Endothelial cell of umbilical vein (primary cell): ENCODE measurements at regions not wholly inside any gene's neighbourhood (a gene's known extent, or its start where the extent isn't known, plus 50 kb on each side); places are given as distances from the start of the nearest gene placed in this dataset.

ENCODE experiments used
- BruUV-seq: library from RNA; stranded (reverse); fragments of 400-500 nt; replicated peaks from 2 replicates; lab custom pipeline; 2021; lab: Mats Ljungman, UMichigan
- CTCF ChIA-PET: fragments of 300-600, 350-600 bp; sonication (Branson Sonifier 250); formaldehyde crosslinking; loops from one replicate; lab custom pipeline; 2021; ENCODE audit warnings: antibody characterized with exemption, inconsistent platforms; lab: Charles Lee
- POLR2A ChIA-PET: fragments of 300-600, 350-600 bp; sonication (Branson Sonifier 250); formaldehyde crosslinking; loops from one replicate; lab custom pipeline; 2021; ENCODE audit warnings: antibody characterized with exemption, inconsistent platforms; lab: Charles Lee
- DNase-seq: peaks from one replicate; pipeline ENCODE4 v3.0.0-alpha.2; 2011; ENCODE audit warnings: low read depth, low spot score
- FAIRE-seq: peaks from 2 replicates; lab custom pipeline; 2011; peaks lifted over from hg19 to GRCh38; lab: Jason Lieb, UNC
- H2AFZ ChIP-seq: 2 replicates; pipeline ENCODE4 v1.6.0; 2012; ENCODE audit warnings: low read depth, low read length, control low read depth, inconsistent platforms
- H3K27ac ChIP-seq: 2 replicates; pipeline ENCODE4 v1.5.1; 2011; ENCODE audit warnings: low read depth, mild to moderate bottlenecking, control low read depth, low read length, moderate library complexity; ENCODE audit not compliant: insufficient read depth
- H3K27me3 ChIP-seq, 2 experiments: 2 replicates each; pipeline versions ENCODE4 v1.6.0 to v1.6.1; 2011; ENCODE audit warnings: low read length in 2 of 2, mixed read lengths in 1 of 2; ENCODE audit not compliant: control insufficient read depth in 2 of 2, insufficient read depth in 2 of 2
- H3K36me3 ChIP-seq, 2 experiments: 2 replicates in 1 of 2; 3 replicates in 1 of 2; pipeline ENCODE4 v1.5.1; 2011; ENCODE audit warnings: low read length in 2 of 2, mild to moderate bottlenecking in 1 of 2, moderate library complexity in 1 of 2; ENCODE audit not compliant: control insufficient read depth in 2 of 2, insufficient read depth in 2 of 2; ENCODE audit errors: extremely low read depth in 1 of 2
- H3K4me1 ChIP-seq: 3 replicates; pipeline ENCODE4 v1.5.1; 2011; ENCODE audit warnings: mild to moderate bottlenecking, low read length; ENCODE audit not compliant: control insufficient read depth, insufficient read depth; ENCODE audit errors: extremely low read depth
- H3K4me2 ChIP-seq: 2 replicates; pipeline ENCODE4 v1.6.1; 2011; ENCODE audit warnings: low read length, control low read depth, mixed read lengths; ENCODE audit not compliant: insufficient read depth
- H3K4me3 ChIP-seq, 3 experiments: fragments of 200-600 bp in 1 of 3; sonication (generic), shearing (Covaris generic) in 1 of 3; replicated peaks in 1 of 3; 2 replicates each; pipeline ENCODE4 v1.5.1; 2011 to 2016; ENCODE audit warnings: control low read depth in 3 of 3, low read length in 3 of 3, mild to moderate bottlenecking in 2 of 3, inconsistent platforms in 1 of 3, low read depth in 1 of 3, moderate library complexity in 1 of 3; ENCODE audit not compliant: insufficient read depth in 1 of 3
- H3K79me2 ChIP-seq: 2 replicates; pipeline ENCODE4 v1.6.0; 2012; ENCODE audit warnings: low read length, inconsistent platforms; ENCODE audit not compliant: control insufficient read depth, insufficient read depth
- H3K9ac ChIP-seq: replicated peaks from 2 replicates; pipeline ENCODE3; 2011; ENCODE audit warnings: low read length, control low read depth; ENCODE audit not compliant: insufficient read depth; ENCODE audit errors: extremely low read depth
- H3K9me1 ChIP-seq: replicated peaks from 3 replicates; pipeline ENCODE4 v1.6.0; 2011; ENCODE audit warnings: mild to moderate bottlenecking, low read length; ENCODE audit not compliant: control insufficient read depth, insufficient read depth; ENCODE audit errors: extremely low read depth
- H3K9me3 ChIP-seq: replicated peaks from 2 replicates; pipeline ENCODE4 v1.5.1; 2012; ENCODE audit warnings: low read length, inconsistent platforms; ENCODE audit not compliant: control insufficient read depth, insufficient read depth
- H4K20me1 ChIP-seq: replicated peaks from 2 replicates; pipeline ENCODE3; 2011; ENCODE audit warnings: mild to moderate bottlenecking, low read length; ENCODE audit not compliant: control insufficient read depth, insufficient read depth; ENCODE audit errors: extremely low read depth
- EZH2 ChIP-seq: IDR thresholded peaks from 2 replicates; pipeline ENCODE4 v1.6.1; 2012; ENCODE audit warnings: borderline replicate concordance, low read depth, mild to moderate bottlenecking, moderate library complexity, low read length, inconsistent platforms; ENCODE audit not compliant: severe bottlenecking
- FOS ChIP-seq: IDR thresholded peaks from 2 replicates; pipeline ENCODE4 v1.6.1; 2011; ENCODE audit warnings: mild to moderate bottlenecking, low read length, moderate library complexity, borderline replicate concordance; ENCODE audit not compliant: insufficient read depth
- POLR2A ChIP-seq: IDR thresholded peaks from 2 replicates; pipeline ENCODE4 v1.6.1; 2012; ENCODE audit warnings: low read depth, mild to moderate bottlenecking, control low read depth, low read length
- dilution Hi-C: fragments of 300-500 bp; cut with MboI; formaldehyde crosslinking; loops from one replicate; pipeline ENCODE4 v1.15.0; 2019; ENCODE audit warnings: low sequenced_read_pairs; ENCODE audit not compliant: extremely low pct_ligation_motif_present
- intact Hi-C: fragments of 100-400 bp; cut with micrococcal nuclease; formaldehyde crosslinking; loops from one replicate; pipeline ENCODE4 v1.10.0; 2022
- TF ChIP-seq, protein P1 (sequence below): IDR thresholded peaks from 2 replicates; pipeline ENCODE4 v1.6.1; 2011; ENCODE audit not compliant: insufficient read depth, insufficient read length

GRCh38 chr2:145503511-145503910 lies 983.6 kb upstream of the ZEB2 start:
- POLR2A ChIA-PET, result no interaction called here
- BruUV-seq, result no TSS peak
- intact Hi-C loops, result no loop called here
- H4K20me1 ChIP-seq, result no peaks in the 10 kb centered on the region
- no peaks in the 10 kb centered on the region for H3K27me3 ChIP-seq
- no peak overlapping the region for H2AFZ ChIP-seq
- no peak overlapping the region for H3K9ac ChIP-seq
- H3K9me3 ChIP-seq, result no peaks in the 10 kb centered on the region
- no peak for FAIRE-seq
- H3K79me2 ChIP-seq, result no peaks in the 10 kb centered on the region
- H3K9me1 ChIP-seq, result no peaks in the 10 kb centered on the region
- no peak overlapping the region for H3K27ac ChIP-seq
- no peaks in the 10 kb centered on the region for H3K4me1 ChIP-seq
- H3K4me2 ChIP-seq, result no peak overlapping the region
- TF ChIP-seq, protein P1, sequence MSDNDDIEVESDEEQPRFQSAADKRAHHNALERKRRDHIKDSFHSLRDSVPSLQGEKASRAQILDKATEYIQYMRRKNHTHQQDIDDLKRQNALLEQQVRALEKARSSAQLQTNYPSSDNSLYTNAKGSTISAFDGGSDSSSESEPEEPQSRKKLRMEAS, result no peak
- dilution Hi-C loops, result no loop called here
- DNase-seq, result no peak
- no peak overlapping the region for H3K4me3 ChIP-seq
- H3K36me3 ChIP-seq, result no peaks in the 10 kb centered on the region
- CTCF ChIA-PET, result no interaction called here

GRCh38 chr2:145501920-145502319 lies 982.0 kb upstream of the ZEB2 start:
- dilution Hi-C loops, result no loop called here
- POLR2A ChIA-PET, result no interaction called here
- H2AFZ ChIP-seq, result no peak overlapping the region

More at GRCh38 chr2:145501920-145502319, 982.0 kb upstream of the ZEB2 start:
- Histone ChIP-seq H3K9me3 (no peaks in the 10 kb centered on the region), H3K27me3 (no peaks in the 10 kb centered on the region), H3K79me2 (no peaks in the 10 kb centered on the region), H3K4me2 (no peak overlapping the region), H3K9ac (no peak overlapping the region), H3K36me3 (no peaks in the 10 kb centered on the region), H4K20me1 (no peaks in the 10 kb centered on the region), H3K9me1 (no peaks in the 10 kb centered on the region), H3K4me1 (peaks cover 3% of the 10 kb centered on the region), H3K4me3 (no peak overlapping the region), H3K27ac (no peak overlapping the region)
- no peak for DNase-seq
- CTCF ChIA-PET, result no interaction called here
- TF ChIP-seq FOS, result no peak
- TF ChIP-seq EZH2, result no peak
- no peak for TF ChIP-seq POLR2A
- TF ChIP-seq, protein P1, result no peak
- intact Hi-C loops, result no loop called here
- BruUV-seq, result no TSS peak
- FAIRE-seq, result no peak
